Thoracic aorta (tissue), 2 donors: ENCODE measurements at regions not wholly inside any gene's neighbourhood (a gene's known extent, or its start where the extent isn't known, plus 50 kb on each side); places are given as distances from the start of the nearest gene placed in this dataset.

ENCODE experiments used
- ATAC-seq: fragments of 150-250 bp; one replicate; pipeline ENCODE4 v1.8.0; 2017; ENCODE audit warnings: low read depth; ENCODE audit not compliant: insufficient number of reproducible peaks, low FRiP score
- DNase-seq: peaks from one replicate; pipeline ENCODE4 v3.0.0-alpha.2; 2020; ENCODE audit warnings: low spot score
- H3K27ac ChIP-seq, 2 donors: fragments of 200-600 bp; sonication (generic); 1 replicate in 1 of 2; 2 replicates in 1 of 2; pipeline ENCODE4 v1.5.1; 2016; ENCODE audit warnings: mild to moderate bottlenecking in 2 of 2, moderate library complexity in 2 of 2
- H3K27me3 ChIP-seq: fragments of 200-600 bp; sonication (generic); replicated peaks from 2 replicates; pipeline ENCODE4 v1.6.0; 2016; ENCODE audit warnings: mild to moderate bottlenecking; ENCODE audit not compliant: insufficient read depth
- H3K36me3 ChIP-seq: fragments of 200-600 bp; sonication (generic); one replicate; pipeline ENCODE4 v1.5.1; 2016
- H3K4me1 ChIP-seq, 2 donors: fragments of 200-600 bp; sonication (generic); 1 replicate in 1 of 2; 2 replicates in 1 of 2; pipeline versions ENCODE4 v1.5.1 to v1.6.0; 2016; ENCODE audit warnings: low read depth in 2 of 2, mild to moderate bottlenecking in 1 of 2; ENCODE audit not compliant: control insufficient read depth in 1 of 2
- H3K4me3 ChIP-seq: fragments of 200-600 bp; sonication (generic); 2 replicates; pipeline ENCODE4 v1.5.1; 2016; ENCODE audit warnings: mild to moderate bottlenecking
- H3K9me3 ChIP-seq: fragments of 200-600 bp; sonication (generic); 2 replicates; pipeline ENCODE4 v1.5.1; 2016
- TF ChIP-seq, protein P1 (sequence below): fragments of 200-600 bp; sonication (generic); IDR thresholded peaks from one replicate; pipeline ENCODE4 v1.5.1; 2019; ENCODE audit warnings: antibody characterized with exemption

DNA sequence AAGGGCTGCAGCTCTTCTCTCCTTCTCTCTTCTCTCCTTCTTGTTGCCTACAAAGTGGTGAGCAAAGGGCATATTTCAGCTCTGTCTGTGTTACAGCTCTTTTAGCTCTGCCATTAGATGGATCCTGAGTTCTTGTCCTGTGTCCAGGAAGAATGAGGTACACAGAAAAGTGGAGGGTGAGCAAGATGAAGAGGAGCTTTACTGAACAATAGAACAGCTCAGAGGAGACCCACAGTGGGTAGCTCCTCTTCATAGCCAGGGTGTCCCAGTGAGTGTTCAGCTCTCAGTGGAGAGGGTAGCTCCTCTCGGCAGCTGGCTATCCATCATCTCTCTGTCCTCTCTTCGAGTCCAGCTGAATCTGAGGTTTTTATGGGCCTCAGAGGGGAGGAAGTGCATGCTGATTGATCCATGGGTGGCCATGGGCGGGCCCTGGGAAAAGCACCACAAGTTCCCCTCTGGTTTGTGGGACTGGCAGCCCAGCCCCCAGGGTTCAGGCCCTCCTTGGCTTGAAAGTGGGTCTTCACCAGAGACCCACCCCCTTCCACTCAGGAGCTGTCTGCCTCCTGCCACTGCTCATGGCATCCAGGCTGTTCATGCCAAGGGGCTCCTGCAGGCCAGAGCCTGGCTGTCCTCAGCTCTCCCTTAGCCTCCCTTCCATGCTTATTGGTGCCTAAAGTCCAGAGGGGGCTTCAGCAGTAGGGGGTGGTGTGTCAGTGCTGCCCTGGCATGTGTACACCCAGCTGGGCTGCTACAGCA is 109.1 kb upstream of the FAM180A start:
- H3K9me3 ChIP-seq = no peaks in the 10 kb centered on the region
- no peak for DNase-seq
- no peak for ATAC-seq
- TF ChIP-seq, protein P1, sequence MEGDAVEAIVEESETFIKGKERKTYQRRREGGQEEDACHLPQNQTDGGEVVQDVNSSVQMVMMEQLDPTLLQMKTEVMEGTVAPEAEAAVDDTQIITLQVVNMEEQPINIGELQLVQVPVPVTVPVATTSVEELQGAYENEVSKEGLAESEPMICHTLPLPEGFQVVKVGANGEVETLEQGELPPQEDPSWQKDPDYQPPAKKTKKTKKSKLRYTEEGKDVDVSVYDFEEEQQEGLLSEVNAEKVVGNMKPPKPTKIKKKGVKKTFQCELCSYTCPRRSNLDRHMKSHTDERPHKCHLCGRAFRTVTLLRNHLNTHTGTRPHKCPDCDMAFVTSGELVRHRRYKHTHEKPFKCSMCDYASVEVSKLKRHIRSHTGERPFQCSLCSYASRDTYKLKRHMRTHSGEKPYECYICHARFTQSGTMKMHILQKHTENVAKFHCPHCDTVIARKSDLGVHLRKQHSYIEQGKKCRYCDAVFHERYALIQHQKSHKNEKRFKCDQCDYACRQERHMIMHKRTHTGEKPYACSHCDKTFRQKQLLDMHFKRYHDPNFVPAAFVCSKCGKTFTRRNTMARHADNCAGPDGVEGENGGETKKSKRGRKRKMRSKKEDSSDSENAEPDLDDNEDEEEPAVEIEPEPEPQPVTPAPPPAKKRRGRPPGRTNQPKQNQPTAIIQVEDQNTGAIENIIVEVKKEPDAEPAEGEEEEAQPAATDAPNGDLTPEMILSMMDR = no peak
- no peaks in the 10 kb centered on the region for H3K27me3 ChIP-seq
- no peaks in the 10 kb centered on the region for H3K36me3 ChIP-seq
- no peaks in the 10 kb centered on the region for H3K4me1 ChIP-seq
- no peak overlapping the region for H3K27ac ChIP-seq
- no peak overlapping the region for H3K4me3 ChIP-seq

DNA sequence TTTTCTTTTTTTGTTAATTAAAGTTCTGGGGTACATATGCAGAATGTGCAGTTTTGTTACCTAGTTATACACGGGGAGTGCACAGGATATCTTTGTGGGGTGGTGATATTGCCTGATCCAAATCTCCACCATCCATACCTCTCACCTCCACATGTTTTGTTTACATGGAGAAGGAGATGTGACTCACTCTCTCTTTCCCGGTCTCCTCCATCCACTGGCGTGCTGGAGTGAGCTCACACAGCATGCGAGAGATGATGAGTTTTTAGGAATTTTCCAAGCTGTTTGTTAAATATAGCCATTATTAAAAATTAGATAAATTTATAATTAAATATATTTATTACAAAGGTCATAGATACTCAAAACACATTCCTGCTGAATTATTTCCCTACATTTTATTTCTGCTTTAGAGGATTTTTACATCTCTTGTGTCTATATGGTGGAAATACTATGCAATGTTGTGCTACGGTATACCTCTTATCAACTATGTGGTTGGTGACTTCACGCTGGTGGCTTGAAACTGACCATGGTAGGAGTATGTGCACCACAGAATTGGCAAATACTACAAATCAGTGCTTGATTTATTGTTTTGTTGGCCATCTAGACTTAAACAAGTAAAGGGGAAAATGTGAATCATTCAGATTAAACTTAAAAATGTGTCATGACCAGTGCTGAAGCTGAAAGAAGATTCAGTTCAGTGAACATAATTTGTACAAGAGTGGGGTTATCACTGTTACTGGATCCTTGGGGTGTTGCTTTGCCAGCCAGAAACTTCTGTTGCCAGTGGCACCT is 107.9 kb upstream of the FAM180A start:
- no peaks in the 10 kb centered on the region for H3K9me3 ChIP-seq
- H3K4me1 ChIP-seq = no peaks in the 10 kb centered on the region
- ATAC-seq = no peak
- H3K27me3 ChIP-seq = no peaks in the 10 kb centered on the region
- no peak overlapping the region for H3K4me3 ChIP-seq
- H3K36me3 ChIP-seq = no peaks in the 10 kb centered on the region
- no peak for DNase-seq
- TF ChIP-seq, protein P1 = no peak
- no peak overlapping the region for H3K27ac ChIP-seq

DNA sequence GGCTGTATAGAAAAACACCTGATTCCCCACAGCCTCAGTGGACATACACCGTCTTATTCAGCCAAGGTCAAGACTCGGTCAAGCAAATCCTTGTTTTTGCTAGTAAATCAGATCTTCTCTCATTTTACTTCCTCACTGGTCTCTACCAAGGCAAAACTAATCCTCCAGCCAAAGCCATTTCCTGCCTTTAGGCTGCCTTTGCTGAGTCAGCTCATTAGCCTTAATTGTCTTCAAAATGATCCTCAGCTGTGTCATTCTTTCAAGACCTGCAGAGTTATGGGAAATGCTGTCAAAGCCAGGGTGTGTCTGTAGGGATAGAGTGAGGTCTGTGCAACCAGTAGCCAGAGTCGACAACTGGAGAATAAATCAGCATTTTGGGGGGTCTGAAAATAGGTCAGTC is 107.2 kb upstream of the FAM180A start:
- ATAC-seq = no peak
- H3K27ac ChIP-seq = no peak overlapping the region

DNA sequence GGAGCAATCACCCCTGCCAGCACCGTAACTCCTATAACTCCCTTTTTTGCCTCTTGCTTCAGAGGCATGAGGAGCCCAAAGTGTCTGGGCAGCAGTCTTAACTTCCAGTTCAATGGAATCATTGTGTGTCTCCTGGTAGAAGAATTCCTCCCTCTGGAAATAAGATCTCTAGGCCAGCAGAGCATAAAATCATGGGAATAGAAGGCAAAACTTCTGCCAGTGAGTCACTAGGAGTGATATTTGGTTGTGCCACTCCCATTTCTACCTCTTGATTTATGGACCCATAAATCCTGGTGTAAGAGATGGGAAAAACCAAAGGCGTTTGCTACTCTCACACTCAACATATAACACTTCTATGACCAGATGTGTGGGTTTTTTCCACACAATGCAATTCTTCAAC is 104.9 kb upstream of the FAM180A start:
- H3K9me3 ChIP-seq = no peaks in the 10 kb centered on the region
- H3K27ac ChIP-seq = no peak overlapping the region
- no peaks in the 10 kb centered on the region for H3K4me1 ChIP-seq
- ATAC-seq (no peak), DNase-seq (no peak)
- no peaks in the 10 kb centered on the region for H3K36me3 ChIP-seq
- TF ChIP-seq, protein P1 = no peak
- no peak overlapping the region for H3K4me3 ChIP-seq
- no peaks in the 10 kb centered on the region for H3K27me3 ChIP-seq

More for the DNA sequence above, 107.2 kb upstream of the FAM180A start:
- Histone ChIP-seq H3K36me3 (no peaks in the 10 kb centered on the region), H3K4me1 (no peaks in the 10 kb centered on the region), H3K27me3 (no peaks in the 10 kb centered on the region), H3K4me3 (no peak overlapping the region), H3K9me3 (no peaks in the 10 kb centered on the region)
- no peak for DNase-seq
- TF ChIP-seq, protein P1 = no peak

DNA sequence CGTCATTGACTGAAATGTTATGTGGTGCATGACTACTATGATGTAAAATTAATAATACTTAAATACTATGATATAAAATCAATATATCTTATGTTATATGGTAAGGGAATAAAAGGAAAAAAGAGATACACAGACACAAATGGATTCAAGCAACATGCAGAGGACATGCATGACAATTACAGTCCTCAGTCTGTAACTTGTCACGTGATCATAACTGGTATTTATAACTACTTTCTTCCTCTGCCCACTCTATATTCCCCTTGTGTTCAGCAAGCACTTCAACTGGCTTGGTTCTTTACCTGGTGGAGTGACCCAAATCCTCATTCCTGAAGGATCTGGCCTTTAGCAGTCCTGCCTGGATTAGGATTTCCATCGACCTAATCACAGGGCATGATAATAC is 104.4 kb upstream of the FAM180A start:
- no peaks in the 10 kb centered on the region for H3K36me3 ChIP-seq
- H3K9me3 ChIP-seq = no peaks in the 10 kb centered on the region
- H3K27me3 ChIP-seq = no peaks in the 10 kb centered on the region
- TF ChIP-seq, protein P1 = no peak
- no peak overlapping the region for H3K27ac ChIP-seq
- DNase-seq (no peak), ATAC-seq (no peak)
- no peaks in the 10 kb centered on the region for H3K4me1 ChIP-seq
- no peak overlapping the region for H3K4me3 ChIP-seq
